OCI-LY3 (cell line): ENCODE measurements at regions not wholly inside any gene's neighbourhood (a gene's known extent, or its start where the extent isn't known, plus 50 kb on each side); places are given as distances from the start of the nearest gene placed in this dataset.

Experiments
- H2AFZ ChIP-seq: fragments of 200-600, 300-600 bp; shearing (Covaris generic); 2 replicates; pipeline ENCODE4 v1.6.0; 2014; ENCODE audit warnings: antibody characterized with exemption, low read depth, low read length
- H3K27ac ChIP-seq: fragments of 200-600, 300-600 bp; sonication (generic); 2 replicates; pipeline ENCODE4 v1.5.1; 2014; ENCODE audit warnings: mild to moderate bottlenecking, low read length, moderate library complexity, mixed read lengths
- H3K27me3 ChIP-seq: fragments of 200-600, 300-600 bp; sonication (generic); 2 replicates; pipeline ENCODE4 v1.6.1; 2014; ENCODE audit warnings: low read depth, low read length, mixed read lengths
- H3K36me3 ChIP-seq: fragments of 200-600, 300-600 bp; sonication (generic); replicated peaks from 2 replicates; pipeline ENCODE3; 2014; ENCODE audit warnings: low read depth, low read length, mixed read lengths
- H3K4me1 ChIP-seq: fragments of 300-600, 200-600 bp; sonication (generic); 2 replicates; pipeline ENCODE4 v1.6.1; 2014; ENCODE audit warnings: low read length, mixed read lengths
- H3K4me2 ChIP-seq: fragments of 200-600, 300-600 bp; sonication (generic); 2 replicates; pipeline ENCODE4 v1.6.1; 2014; ENCODE audit warnings: low read length, mixed read lengths
- H3K4me3 ChIP-seq: fragments of 300-600, 200-600 bp; sonication (generic); 2 replicates; pipeline ENCODE4 v1.5.1; 2014; ENCODE audit warnings: antibody characterized with exemption, mild to moderate bottlenecking, low read length, moderate library complexity
- H3K79me2 ChIP-seq: fragments of 300-600, 200-600 bp; shearing (Covaris generic); 2 replicates; pipeline ENCODE4 v1.6.1; 2014; ENCODE audit warnings: mild to moderate bottlenecking, low read length, mixed read lengths
- H3K9ac ChIP-seq: fragments of 300-600, 200-600 bp; shearing (Covaris generic); 2 replicates; pipeline ENCODE4 v1.6.0; 2014; ENCODE audit warnings: mild to moderate bottlenecking, low read length, moderate library complexity
- H3K9me3 ChIP-seq: fragments of 200-600, 300-600 bp; shearing (Covaris generic); 2 replicates; pipeline ENCODE4 v1.6.1; 2014; ENCODE audit warnings: low read length, mixed read lengths; ENCODE audit not compliant: insufficient read depth
- H4K20me1 ChIP-seq: fragments of 200-600, 300-600 bp; sonication (generic); 2 replicates; pipeline ENCODE4 v1.6.1; 2016; ENCODE audit warnings: low read length, mixed read lengths; ENCODE audit not compliant: insufficient read depth
- EZH2phosphoT487 ChIP-seq: fragments of 200-600 bp; shearing (Covaris generic); IDR thresholded peaks from 2 replicates; pipeline ENCODE4 v1.6.1; 2018; ENCODE audit warnings: antibody characterized with exemption, mixed run types, low read depth
- TF ChIP-seq, protein P1 (sequence below): fragments of 200-600, 300-600 bp; sonication (generic); IDR thresholded peaks from 2 replicates; pipeline ENCODE4 v1.5.1; 2014; ENCODE audit warnings: antibody characterized with exemption, low read length, low read depth

DNA sequence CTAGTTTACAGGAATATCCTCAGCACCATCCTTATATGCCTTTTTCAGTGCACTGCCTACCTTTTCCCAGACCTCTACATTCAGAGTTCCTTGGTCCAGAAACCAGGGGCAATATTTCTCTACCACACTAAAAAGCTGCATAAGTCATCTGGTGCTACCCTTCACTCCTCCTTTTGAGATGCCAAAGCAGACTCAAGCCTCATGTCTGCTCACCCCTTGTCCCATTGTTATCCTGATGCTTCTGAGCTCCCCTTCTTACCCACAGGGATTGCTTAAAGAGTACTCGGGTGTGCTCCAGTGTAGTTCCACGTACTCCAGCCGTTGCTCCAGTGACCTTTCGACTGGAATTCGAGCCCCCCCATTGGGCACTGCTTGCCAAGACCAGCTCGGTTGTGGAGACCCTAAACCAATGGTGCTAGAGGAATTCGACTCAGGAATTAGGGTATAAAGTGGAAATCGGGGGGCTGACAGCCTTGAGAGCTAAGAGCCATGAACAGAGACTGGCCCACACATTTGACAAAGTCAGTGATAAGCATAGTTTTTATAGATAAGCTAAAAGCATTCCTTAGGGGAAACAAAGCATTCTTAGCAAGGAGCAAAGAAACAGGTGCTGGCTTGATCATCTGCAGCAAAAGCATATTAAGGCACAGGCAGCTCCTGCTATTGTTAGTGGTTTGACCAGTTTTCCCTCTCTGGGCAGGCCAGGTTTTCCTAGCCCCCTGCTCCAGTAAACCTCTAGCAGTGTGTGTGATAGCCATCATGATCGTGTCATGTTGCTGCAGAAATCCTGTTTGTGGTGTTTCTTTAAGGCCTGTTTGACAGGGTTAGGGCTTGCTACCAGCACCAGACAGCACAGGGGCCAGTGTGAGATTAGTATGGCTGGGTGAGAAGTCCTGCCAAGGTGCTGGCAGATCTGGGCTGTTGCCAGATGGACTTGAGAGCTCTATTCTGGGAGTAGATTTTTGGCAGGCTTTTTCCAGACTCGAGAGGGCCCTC is 57.5 kb upstream of the WDR1 start:
- no peaks in the 10 kb centered on the region for H3K79me2 ChIP-seq
- no peaks in the 10 kb centered on the region for H3K36me3 ChIP-seq
- no peak overlapping the region for H3K27ac ChIP-seq
- no peak overlapping the region for H3K4me3 ChIP-seq
- no peak overlapping the region for H3K9ac ChIP-seq
- H4K20me1 ChIP-seq, result no peaks in the 10 kb centered on the region
- H3K4me1 ChIP-seq, result no peaks in the 10 kb centered on the region
- H3K27me3 ChIP-seq, result peaks cover 38% of the 10 kb centered on the region
- H2AFZ ChIP-seq, result no peak overlapping the region
- H3K4me2 ChIP-seq, result no peak overlapping the region
- no peaks in the 10 kb centered on the region for H3K9me3 ChIP-seq
- TF ChIP-seq, protein P1, sequence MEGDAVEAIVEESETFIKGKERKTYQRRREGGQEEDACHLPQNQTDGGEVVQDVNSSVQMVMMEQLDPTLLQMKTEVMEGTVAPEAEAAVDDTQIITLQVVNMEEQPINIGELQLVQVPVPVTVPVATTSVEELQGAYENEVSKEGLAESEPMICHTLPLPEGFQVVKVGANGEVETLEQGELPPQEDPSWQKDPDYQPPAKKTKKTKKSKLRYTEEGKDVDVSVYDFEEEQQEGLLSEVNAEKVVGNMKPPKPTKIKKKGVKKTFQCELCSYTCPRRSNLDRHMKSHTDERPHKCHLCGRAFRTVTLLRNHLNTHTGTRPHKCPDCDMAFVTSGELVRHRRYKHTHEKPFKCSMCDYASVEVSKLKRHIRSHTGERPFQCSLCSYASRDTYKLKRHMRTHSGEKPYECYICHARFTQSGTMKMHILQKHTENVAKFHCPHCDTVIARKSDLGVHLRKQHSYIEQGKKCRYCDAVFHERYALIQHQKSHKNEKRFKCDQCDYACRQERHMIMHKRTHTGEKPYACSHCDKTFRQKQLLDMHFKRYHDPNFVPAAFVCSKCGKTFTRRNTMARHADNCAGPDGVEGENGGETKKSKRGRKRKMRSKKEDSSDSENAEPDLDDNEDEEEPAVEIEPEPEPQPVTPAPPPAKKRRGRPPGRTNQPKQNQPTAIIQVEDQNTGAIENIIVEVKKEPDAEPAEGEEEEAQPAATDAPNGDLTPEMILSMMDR, result no peak
- no peak for TF ChIP-seq EZH2phosphoT487

DNA sequence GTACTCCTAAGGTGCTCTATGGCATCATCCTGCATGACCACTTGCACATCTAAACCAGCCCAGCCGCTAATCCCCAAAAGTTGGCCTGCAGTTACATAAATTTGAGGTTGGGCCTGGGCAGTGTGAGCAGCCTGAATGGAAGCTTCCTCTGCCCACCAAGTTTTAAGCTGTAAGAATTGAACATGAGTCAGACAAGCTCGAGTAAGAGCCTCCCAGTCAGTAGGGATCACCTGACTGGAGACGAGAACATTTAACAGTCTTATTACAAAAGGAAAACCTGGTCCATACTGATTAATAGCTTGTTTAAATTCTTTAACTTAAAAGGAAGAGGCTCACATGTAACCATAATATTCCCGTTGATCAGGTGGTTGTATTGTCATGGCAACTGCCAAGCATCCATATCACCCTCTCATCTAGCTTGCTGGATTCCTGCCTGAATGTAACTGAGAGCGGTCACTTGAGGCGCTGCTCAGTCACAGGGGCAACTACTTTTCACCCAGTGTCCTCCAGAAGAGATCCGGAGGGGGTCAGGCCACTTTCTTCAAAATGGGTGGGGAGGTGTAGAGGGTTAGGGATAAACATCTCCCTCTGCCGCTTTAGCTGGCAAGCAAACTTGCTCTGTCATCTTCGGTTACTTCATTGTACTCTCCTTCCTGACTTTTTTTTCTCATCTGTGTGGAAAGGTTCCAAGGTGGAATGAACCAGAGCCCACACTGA is 56.6 kb upstream of the WDR1 start:
- no peak overlapping the region for H3K9ac ChIP-seq
- no peak overlapping the region for H3K27ac ChIP-seq
- no peak overlapping the region for H3K4me3 ChIP-seq
- H3K36me3 ChIP-seq, result no peaks in the 10 kb centered on the region
- H3K4me2 ChIP-seq, result no peak overlapping the region
- no peaks in the 10 kb centered on the region for H3K9me3 ChIP-seq
- no peaks in the 10 kb centered on the region for H3K79me2 ChIP-seq
- H2AFZ ChIP-seq, result no peak overlapping the region
- H4K20me1 ChIP-seq, result no peaks in the 10 kb centered on the region
- no peak for TF ChIP-seq EZH2phosphoT487
- TF ChIP-seq, protein P1, result no peak
- no peaks in the 10 kb centered on the region for H3K4me1 ChIP-seq
- peaks cover 36% of the 10 kb centered on the region for H3K27me3 ChIP-seq

DNA sequence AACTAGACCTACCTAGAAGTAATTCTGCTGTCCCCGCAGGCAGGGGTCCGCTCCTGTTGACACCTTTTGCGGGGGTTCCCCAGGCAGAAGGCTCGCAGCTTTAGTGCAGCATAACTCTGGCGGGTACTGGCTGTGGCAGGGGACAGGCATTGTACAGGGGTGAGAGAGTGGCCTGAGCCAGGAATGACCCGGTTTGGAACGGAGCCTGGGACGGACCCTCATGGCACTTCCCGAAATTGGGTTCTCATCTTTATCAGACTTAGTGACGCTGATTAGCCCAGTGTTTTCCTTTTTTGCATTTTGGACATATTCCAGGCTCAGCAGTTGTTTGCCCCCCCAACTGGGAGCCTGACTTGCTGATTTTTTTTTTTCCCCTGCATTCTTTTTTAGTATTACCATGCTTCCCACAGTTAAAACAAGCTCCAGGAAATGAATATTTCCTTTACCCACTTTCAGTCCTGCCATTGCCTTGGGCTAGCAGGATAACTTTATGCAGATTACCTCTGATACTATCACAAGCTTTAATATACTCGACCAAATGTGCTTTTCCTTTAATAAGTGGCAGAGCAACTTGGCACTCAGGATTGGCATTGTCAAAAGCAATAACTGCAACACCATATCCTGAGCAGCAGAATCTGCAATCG is 55.8 kb upstream of the WDR1 start:
- no peak overlapping the region for H3K4me3 ChIP-seq
- H2AFZ ChIP-seq, result no peak overlapping the region
- H3K79me2 ChIP-seq, result no peaks in the 10 kb centered on the region
- H4K20me1 ChIP-seq, result no peaks in the 10 kb centered on the region
- H3K4me2 ChIP-seq, result no peak overlapping the region
- H3K27ac ChIP-seq, result no peak overlapping the region
- no peak overlapping the region for H3K9ac ChIP-seq
- TF ChIP-seq EZH2phosphoT487, result no peak
- TF ChIP-seq, protein P1, result no peak
- no peaks in the 10 kb centered on the region for H3K9me3 ChIP-seq
- no peaks in the 10 kb centered on the region for H3K4me1 ChIP-seq
- H3K36me3 ChIP-seq, result no peaks in the 10 kb centered on the region
- peaks cover 35% of the 10 kb centered on the region for H3K27me3 ChIP-seq

DNA sequence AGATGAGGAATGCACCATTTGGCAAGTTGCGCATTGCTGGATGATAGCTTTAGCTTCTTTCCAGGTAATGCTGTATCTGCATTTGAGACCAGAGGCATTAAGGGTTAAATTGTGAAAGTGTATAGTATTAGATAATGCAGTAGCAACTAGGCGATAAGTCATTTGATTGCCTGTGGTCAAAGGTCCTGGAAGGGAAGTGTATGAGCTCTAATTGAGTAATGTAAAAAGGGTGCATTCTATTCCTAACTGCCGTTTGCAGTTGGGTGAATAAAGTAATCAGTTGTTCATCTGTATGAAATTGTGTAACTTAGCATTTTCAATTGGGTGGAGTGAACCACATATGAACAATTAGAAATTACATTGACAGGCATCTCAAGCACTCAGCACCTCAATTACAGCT is 54.5 kb upstream of the WDR1 start:
- Histone ChIP-seq H3K9me3 (no peaks in the 10 kb centered on the region), H3K27ac (no peak overlapping the region), H3K79me2 (no peaks in the 10 kb centered on the region), H3K4me1 (no peaks in the 10 kb centered on the region), H3K36me3 (no peaks in the 10 kb centered on the region), H2AFZ (no peak overlapping the region), H3K4me2 (no peak overlapping the region), H3K9ac (no peak overlapping the region), H4K20me1 (no peaks in the 10 kb centered on the region), H3K27me3 (peaks cover 36% of the 10 kb centered on the region), H3K4me3 (no peak overlapping the region)
- TF ChIP-seq EZH2phosphoT487, result no peak
- TF ChIP-seq, protein P1, result no peak
